ENCODE measurements at regions not wholly inside any gene's neighbourhood (a gene's known extent, or its start where the extent isn't known, plus 50 kb on each side); places are given as distances from the start of the nearest gene placed in this dataset.

DNA sequence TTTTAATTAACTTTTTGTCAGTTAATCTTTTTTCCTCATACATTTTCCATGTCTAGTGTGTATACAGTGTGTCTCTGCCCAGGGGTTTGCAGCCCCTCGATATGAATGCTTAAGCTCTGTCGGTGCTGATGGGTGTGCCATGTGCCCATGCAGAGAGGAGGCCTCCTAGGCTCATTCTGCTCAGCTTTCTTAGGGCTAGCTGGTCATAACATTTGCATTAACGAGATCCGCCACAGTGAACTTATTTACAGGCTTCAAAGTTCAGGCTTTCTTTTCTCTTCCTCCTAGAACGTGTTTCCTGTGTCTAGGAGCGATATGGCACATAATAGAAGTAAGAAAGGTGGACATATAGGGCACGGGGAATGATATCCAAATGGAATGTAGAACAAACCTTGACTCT lies 783.3 kb downstream of the PLCL1 start:
- in situ Hi-C loops (cut with MboI; ENCODE audit: low sequenced_read_pairs, unreplicated experiment) = no loop called here
- TF ChIP-seq, protein P1, sequence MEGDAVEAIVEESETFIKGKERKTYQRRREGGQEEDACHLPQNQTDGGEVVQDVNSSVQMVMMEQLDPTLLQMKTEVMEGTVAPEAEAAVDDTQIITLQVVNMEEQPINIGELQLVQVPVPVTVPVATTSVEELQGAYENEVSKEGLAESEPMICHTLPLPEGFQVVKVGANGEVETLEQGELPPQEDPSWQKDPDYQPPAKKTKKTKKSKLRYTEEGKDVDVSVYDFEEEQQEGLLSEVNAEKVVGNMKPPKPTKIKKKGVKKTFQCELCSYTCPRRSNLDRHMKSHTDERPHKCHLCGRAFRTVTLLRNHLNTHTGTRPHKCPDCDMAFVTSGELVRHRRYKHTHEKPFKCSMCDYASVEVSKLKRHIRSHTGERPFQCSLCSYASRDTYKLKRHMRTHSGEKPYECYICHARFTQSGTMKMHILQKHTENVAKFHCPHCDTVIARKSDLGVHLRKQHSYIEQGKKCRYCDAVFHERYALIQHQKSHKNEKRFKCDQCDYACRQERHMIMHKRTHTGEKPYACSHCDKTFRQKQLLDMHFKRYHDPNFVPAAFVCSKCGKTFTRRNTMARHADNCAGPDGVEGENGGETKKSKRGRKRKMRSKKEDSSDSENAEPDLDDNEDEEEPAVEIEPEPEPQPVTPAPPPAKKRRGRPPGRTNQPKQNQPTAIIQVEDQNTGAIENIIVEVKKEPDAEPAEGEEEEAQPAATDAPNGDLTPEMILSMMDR (IDR thresholded peaks at IDR 0.05; ENCODE audit: borderline replicate concordance, control extremely low read depth, extremely low read depth, insufficient read depth, missing control alignments) = no peak
- DNase-seq (ENCODE audit: low spot score) = no peak

DNA sequence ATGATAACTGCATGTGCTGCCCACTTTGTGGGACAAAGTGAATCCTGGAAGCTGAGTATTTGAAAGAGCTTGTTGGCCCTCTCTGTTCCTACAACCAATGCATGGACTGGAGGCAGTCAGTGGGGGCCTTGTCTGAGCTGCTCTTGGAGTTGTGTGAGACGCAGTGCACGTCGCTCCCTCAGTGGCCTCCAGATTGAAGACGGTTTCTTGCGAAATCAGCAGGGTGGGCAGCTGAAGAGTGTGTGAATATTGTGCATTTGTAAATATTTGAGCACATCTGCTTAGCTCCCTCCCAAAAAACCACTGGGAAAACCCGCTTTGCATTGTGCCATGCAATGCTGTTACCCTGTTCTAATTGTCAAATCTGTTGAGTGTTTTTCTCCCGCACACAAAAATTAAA lies 782.8 kb downstream of the PLCL1 start:
- TF ChIP-seq, protein P1 (IDR thresholded peaks at IDR 0.05; ENCODE audit: borderline replicate concordance, control extremely low read depth, extremely low read depth, insufficient read depth, missing control alignments) = no peak
- in situ Hi-C loops (cut with MboI; ENCODE audit: low sequenced_read_pairs, unreplicated experiment) = no loop called here
- no peak for DNase-seq (ENCODE audit: low spot score)

DNA sequence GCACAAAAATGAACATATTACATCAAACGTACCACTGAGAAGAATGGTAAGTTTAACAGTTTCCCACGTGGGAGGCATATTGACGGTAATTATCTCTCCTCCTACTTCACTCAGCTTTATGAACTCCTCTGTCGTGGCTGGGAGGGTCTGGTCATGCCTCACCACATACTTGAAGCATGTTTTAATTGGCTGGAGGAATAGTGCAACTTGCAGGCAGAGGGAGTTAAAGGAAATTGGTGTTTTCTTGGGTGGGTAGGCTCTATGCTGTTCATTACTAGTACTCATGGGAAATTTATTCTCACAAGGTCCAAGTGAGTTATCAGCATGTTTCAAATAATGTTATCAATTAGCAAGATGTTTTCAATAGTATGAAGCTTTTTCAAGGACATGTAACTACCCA lies 767.0 kb downstream of the PLCL1 start:
- TF ChIP-seq, protein P1 (IDR thresholded peaks at IDR 0.05; ENCODE audit: borderline replicate concordance, control extremely low read depth, extremely low read depth, insufficient read depth, missing control alignments) = no peak
- in situ Hi-C loops (cut with MboI; ENCODE audit: low sequenced_read_pairs, unreplicated experiment) = no loop called here
- no peak for DNase-seq (ENCODE audit: low spot score)

DNA sequence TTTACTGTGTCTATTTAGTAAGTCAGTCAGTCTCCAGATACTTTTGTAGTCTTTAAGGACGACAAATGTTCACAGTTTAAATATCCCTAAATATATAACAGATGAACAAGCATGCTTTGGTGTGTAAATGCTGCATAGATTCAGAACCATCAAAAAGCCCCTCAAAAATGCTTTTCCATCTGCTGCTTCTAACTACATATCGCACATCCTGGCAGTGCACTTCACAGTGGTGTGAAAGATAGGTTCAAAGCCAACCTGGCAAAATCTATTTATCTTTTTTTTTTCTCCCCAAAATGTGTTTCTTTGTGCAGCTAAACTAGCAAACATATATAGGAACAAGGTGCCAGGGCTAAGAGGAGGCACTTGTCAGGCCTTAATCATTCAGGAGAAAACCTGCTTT lies 753.8 kb downstream of the PLCL1 start:
- DNase-seq (ENCODE audit: low spot score) = no peak
- TF ChIP-seq, protein P1 (IDR thresholded peaks at IDR 0.05; ENCODE audit: borderline replicate concordance, control extremely low read depth, extremely low read depth, insufficient read depth, missing control alignments) = no peak
- in situ Hi-C loops (cut with MboI; ENCODE audit: low sequenced_read_pairs, unreplicated experiment) = no loop called here

DNA sequence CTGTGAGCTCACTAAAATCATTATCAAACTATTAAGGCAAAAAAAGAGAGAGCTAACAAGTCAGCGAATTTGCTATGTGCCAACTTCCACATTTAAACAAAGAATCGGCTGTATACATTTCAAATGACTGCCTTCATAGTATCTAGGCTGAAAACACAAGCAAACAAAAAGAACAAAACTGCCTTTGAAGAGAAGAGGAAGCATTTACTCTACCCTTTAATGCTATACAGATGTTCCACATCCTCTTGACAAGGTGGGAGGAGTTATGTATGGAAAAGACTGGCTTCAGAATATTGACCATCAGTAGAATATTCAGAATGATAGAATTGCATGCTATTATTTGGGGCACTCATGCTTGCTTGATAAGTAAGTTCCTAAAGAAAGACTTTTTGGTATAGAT lies 741.7 kb downstream of the PLCL1 start:
- no peak for DNase-seq (ENCODE audit: low spot score)
- TF ChIP-seq, protein P1 (IDR thresholded peaks at IDR 0.05; ENCODE audit: borderline replicate concordance, control extremely low read depth, extremely low read depth, insufficient read depth, missing control alignments) = no peak
- in situ Hi-C loops (cut with MboI; ENCODE audit: low sequenced_read_pairs, unreplicated experiment) = no loop called here

DNA sequence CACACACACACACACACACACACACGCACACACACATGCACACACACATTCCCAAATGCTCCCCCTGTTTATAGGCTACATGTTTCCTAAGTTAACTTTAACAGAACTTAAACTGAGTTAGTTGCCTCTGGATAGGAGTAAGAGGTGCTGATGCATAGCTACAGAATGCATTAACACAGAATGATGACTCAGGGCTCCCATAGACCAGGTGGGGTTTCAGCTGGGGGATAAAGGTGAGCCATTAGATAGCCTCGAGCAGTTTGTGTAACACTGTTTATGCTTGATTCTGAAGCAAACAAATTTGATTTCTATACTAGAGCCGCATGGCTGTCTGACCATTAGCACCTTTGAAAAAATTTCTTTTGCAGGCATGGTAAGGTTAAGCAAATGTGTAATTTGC lies 741.0 kb downstream of the PLCL1 start:
- no peak for DNase-seq (ENCODE audit: low spot score)
- TF ChIP-seq, protein P1 (IDR thresholded peaks at IDR 0.05; ENCODE audit: borderline replicate concordance, control extremely low read depth, extremely low read depth, insufficient read depth, missing control alignments) = no peak
- in situ Hi-C loops (cut with MboI; ENCODE audit: low sequenced_read_pairs, unreplicated experiment) = no loop called here

DNA sequence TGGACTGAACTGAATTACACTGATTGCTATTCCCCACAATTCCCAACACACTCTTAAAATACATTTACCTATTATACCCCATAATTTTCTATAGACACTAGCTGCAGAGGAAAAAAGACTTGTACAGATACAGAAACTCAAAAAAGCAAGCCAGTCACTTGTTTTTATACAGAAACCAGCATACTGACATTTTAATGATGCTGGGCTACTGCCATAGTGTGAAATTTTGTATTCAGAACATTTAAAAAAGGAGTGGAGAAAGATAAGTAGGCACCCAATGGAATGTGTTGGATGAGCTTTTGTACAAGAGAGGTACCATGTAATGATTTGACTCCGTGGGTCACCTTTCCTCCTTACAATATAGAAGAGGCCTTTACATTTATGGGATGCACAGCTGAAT lies 740.1 kb downstream of the PLCL1 start:
- no peak for DNase-seq (ENCODE audit: low spot score)
- in situ Hi-C loops (cut with MboI; ENCODE audit: low sequenced_read_pairs, unreplicated experiment) = no loop called here
- TF ChIP-seq, protein P1 (IDR thresholded peaks at IDR 0.05; ENCODE audit: borderline replicate concordance, control extremely low read depth, extremely low read depth, insufficient read depth, missing control alignments) = no peak
